T-cell (primary cell): ENCODE measurements at regions not wholly inside any gene's neighbourhood (a gene's known extent, or its start where the extent isn't known, plus 50 kb on each side); places are given as distances from the start of the nearest gene placed in this dataset.

Experiments used
- ATAC-seq, 4 experiments: fragments of 200-7000 bp in 3 of 4; fragments of 150-1000 bp in 1 of 4; cut with Tn5 transposase; replicated peaks in 1 of 4; 1 replicate in 3 of 4; 2 replicates in 1 of 4; pipeline ENCODE4 v1.10.0; 2021; ENCODE audit warnings: moderate library complexity in 3 of 4, mild to moderate bottlenecking in 2 of 4, moderate number of reproducible peaks in 1 of 4
- CTCF ChIA-PET, 2 donors: fragments of 300-600 bp; sonication (Branson Sonifier 250); formaldehyde crosslinking; loops; one replicate each; lab custom pipeline; 2022; ENCODE audit warnings: antibody characterized with exemption in 2 of 2; lab: Charles Lee
- POLR2A ChIA-PET, 2 donors: fragments of 300-600 bp; sonication (Branson Sonifier 250); formaldehyde crosslinking; loops; one replicate each; lab custom pipeline; 2022; ENCODE audit warnings: antibody characterized with exemption in 2 of 2; lab: Charles Lee
- DNase-seq, 35 experiments: peaks; one replicate each; pipeline versions ENCODE4 v3.0.0 to v3.0.0-alpha.2; 2013 to 2023
- H3K27ac ChIP-seq: one replicate; pipeline ENCODE4 v1.5.1; 2013; ENCODE audit warnings: low read length
- H3K27me3 ChIP-seq, 2 experiments: replicated peaks in 1 of 2; 1 replicate in 1 of 2; 2 replicates in 1 of 2; pipeline versions ENCODE4 v1.6.1 to v1.7.0; 2013; ENCODE audit warnings: low read length in 1 of 2, mixed read lengths in 1 of 2; ENCODE audit not compliant: control insufficient read depth in 2 of 2, insufficient read depth in 2 of 2; ENCODE audit errors: extremely low read depth in 1 of 2
- H3K36me3 ChIP-seq, 2 donors: 1 replicate in 1 of 2; 2 replicates in 1 of 2; pipeline versions ENCODE4 v1.6.1 to v1.7.0; 2013; ENCODE audit warnings: low read length in 1 of 2; ENCODE audit not compliant: control insufficient read depth in 2 of 2, insufficient read depth in 1 of 2; ENCODE audit errors: extremely low read depth in 1 of 2
- H3K4me1 ChIP-seq, 2 experiments: 1 replicate in 1 of 2; 2 replicates in 1 of 2; pipeline versions ENCODE4 v1.6.1 to v1.7.0; 2013; ENCODE audit warnings: low read length in 2 of 2, mixed read lengths in 1 of 2; ENCODE audit not compliant: insufficient read depth in 2 of 2, control insufficient read depth in 1 of 2; ENCODE audit errors: extremely low read depth in 1 of 2
- H3K4me3 ChIP-seq, 2 donors: 1 replicate in 1 of 2; 2 replicates in 1 of 2; pipeline versions ENCODE4 v1.5.1 to v1.7.0; 2013; ENCODE audit warnings: mild to moderate bottlenecking in 2 of 2, low read length in 1 of 2, moderate library complexity in 1 of 2; ENCODE audit not compliant: control insufficient read depth in 1 of 2; ENCODE audit errors: extremely low read depth in 1 of 2
- H3K9me3 ChIP-seq: 2 replicates; pipeline ENCODE4 v1.7.0; 2013
- H3K27ac Mint-ChIP-seq, 2 donors: one replicate each; pipeline ENCODE4 v1.8.0; 2020 to 2021; ENCODE audit warnings: mild to moderate bottlenecking in 2 of 2, mixed read lengths in 2 of 2
- H3K27me3 Mint-ChIP-seq, 2 donors: one replicate each; pipeline ENCODE4 v1.8.0; 2021 to 2022; ENCODE audit warnings: mixed read lengths in 2 of 2
- H3K36me3 Mint-ChIP-seq: one replicate; pipeline ENCODE4 v1.8.0; 2021; ENCODE audit warnings: mixed read lengths
- H3K4me1 Mint-ChIP-seq, 3 donors: one replicate each; pipeline ENCODE4 v1.8.0; 2020 to 2022; ENCODE audit warnings: mixed read lengths in 3 of 3, mild to moderate bottlenecking in 1 of 3
- H3K4me3 Mint-ChIP-seq, 3 donors: one replicate each; pipeline ENCODE4 v1.8.0; 2020 to 2022; ENCODE audit warnings: mild to moderate bottlenecking in 3 of 3, mixed read lengths in 3 of 3, moderate library complexity in 3 of 3
- H3K9me3 Mint-ChIP-seq, 3 donors: one replicate each; pipeline ENCODE4 v1.8.0; 2020 to 2022; ENCODE audit warnings: mixed read lengths in 3 of 3
- WGBS: methylation state at CpG from one replicate; pipeline ENCODE4 v1.1.5; 2013; ENCODE audit warnings: missing lambda C conversion rate; ENCODE audit not compliant: insufficient coverage; 5-methylcytosine and 5-hydroxymethylcytosine counted together

- no peaks in the 10 kb centered on the region for H3K9me3 ChIP-seq
- POLR2A ChIA-PET, result interaction anchor here in 1 of 2 donors (0.6 to 1.1 kb wide), 2 partner anchors 10 to 622 kb away, joined by 3 read pairs; no protein-coding TSS in a partner anchor
- no peaks in the 10 kb centered on the region for H3K36me3 Mint-ChIP-seq
- no peaks in the 10 kb centered on the region for H3K4me1 Mint-ChIP-seq
- no peak overlapping the region for H3K4me3 ChIP-seq
- no peaks in the 10 kb centered on the region for H3K9me3 Mint-ChIP-seq
- H3K27me3 Mint-ChIP-seq, result peaks cover 0 to 9% of the 10 kb centered on the region in 2 donors
- CTCF ChIA-PET, result interaction anchor here (0.6 to 0.8 kb wide), 2 partner anchors 21 to 434 kb away, joined by 3 to 4 read pairs; no protein-coding TSS in a partner anchor
- no peak overlapping the region for H3K4me3 Mint-ChIP-seq
- H3K4me1 ChIP-seq, result no peaks in the 10 kb centered on the region
- no peaks in the 10 kb centered on the region for H3K36me3 ChIP-seq
- H3K27ac Mint-ChIP-seq, result no peak overlapping the region
- no peaks in the 10 kb centered on the region for H3K27me3 ChIP-seq
- no peak overlapping the region for H3K27ac ChIP-seq
- DNase-seq, result no peak
- ATAC-seq, result no peak
Measured at GRCh38 chr5:67680099-67680498, 483.5 kb upstream of the CD180 start.

- H3K4me1 ChIP-seq, result no peaks in the 10 kb centered on the region
- DNase-seq (no peak), ATAC-seq (no peak)
- no peak overlapping the region for H3K4me3 Mint-ChIP-seq
- no peaks in the 10 kb centered on the region for H3K9me3 ChIP-seq
- H3K27me3 Mint-ChIP-seq, result peaks cover 0 to 5% of the 10 kb centered on the region in 2 donors
- no peak overlapping the region for H3K4me3 ChIP-seq
- H3K27ac Mint-ChIP-seq, result no peak overlapping the region
- H3K27me3 ChIP-seq, result no peaks in the 10 kb centered on the region
- H3K9me3 Mint-ChIP-seq, result no peaks in the 10 kb centered on the region
- no peaks in the 10 kb centered on the region for H3K4me1 Mint-ChIP-seq
- no peaks in the 10 kb centered on the region for H3K36me3 ChIP-seq
- no CpG with 5 or more reads among the region's 7 CpGs for WGBS
- ChIA-PET POLR2A (interaction anchor here in 1 of 2 donors (1.1 kb wide), 1 partner anchor 622 kb away, joined by 3 read pairs; no protein-coding TSS in a partner anchor), CTCF (no interaction called here)
- no peaks in the 10 kb centered on the region for H3K36me3 Mint-ChIP-seq
- H3K27ac ChIP-seq, result no peak overlapping the region
Measured at GRCh38 chr5:67679184-67679841, 482.7 kb upstream of the CD180 start.

GRCh38 chr5:67678594-67678993 lies 482.0 kb upstream of the CD180 start:
- POLR2A ChIA-PET, result no interaction called here
- H3K4me1 ChIP-seq, result no peaks in the 10 kb centered on the region

GRCh38 chr5:67677422-67677970 lies 480.9 kb upstream of the CD180 start:
- Mint-ChIP-seq H3K4me1 (no peaks in the 10 kb centered on the region), H3K4me3 (no peak overlapping the region), H3K27me3 (no peaks in the 10 kb centered on the region), H3K27ac (no peak overlapping the region), H3K36me3 (no peaks in the 10 kb centered on the region), H3K9me3 (no peaks in the 10 kb centered on the region)
- Histone ChIP-seq H3K27me3 (no peaks in the 10 kb centered on the region), H3K9me3 (no peaks in the 10 kb centered on the region), H3K36me3 (no peaks in the 10 kb centered on the region), H3K4me3 (no peak overlapping the region), H3K27ac (no peak overlapping the region), H3K4me1 (no peaks in the 10 kb centered on the region)
- ChIA-PET POLR2A (interaction anchor here in 1 of 2 donors (0.6 kb wide), 1 partner anchor 1161 kb away, joined by 3 read pairs; no protein-coding TSS in a partner anchor), CTCF (interaction anchor here in 1 of 2 donors (0.6 kb wide), 1 partner anchor 626 kb away, joined by 4 read pairs; no protein-coding TSS in a partner anchor)
- ATAC-seq, result no peak
- WGBS, result 100% methylated on average over 2 of the region's 2 CpGs
- no peak for DNase-seq

More at GRCh38 chr5:67678594-67678993, 482.0 kb upstream of the CD180 start:
- Mint-ChIP-seq H3K4me1 (no peaks in the 10 kb centered on the region), H3K4me3 (no peak overlapping the region), H3K36me3 (no peaks in the 10 kb centered on the region), H3K9me3 (no peaks in the 10 kb centered on the region), H3K27ac (no peak overlapping the region), H3K27me3 (peaks cover 0 to 5% of the 10 kb centered on the region in 2 donors)
- ATAC-seq (no peak), DNase-seq (no peak)
- Histone ChIP-seq H3K4me3 (no peak overlapping the region), H3K27me3 (no peaks in the 10 kb centered on the region), H3K9me3 (no peaks in the 10 kb centered on the region), H3K36me3 (no peaks in the 10 kb centered on the region), H3K27ac (no peak overlapping the region)
- WGBS, result 89% methylated on average over 1 of the region's 3 CpGs
- CTCF ChIA-PET, result interaction anchor here in 1 of 2 donors (0.6 kb wide), 1 partner anchor 41 kb away, joined by 6 read pairs; no protein-coding TSS in a partner anchor

GRCh38 chr5:67676863-67677262 lies 480.3 kb upstream of the CD180 start:
- H3K4me1 ChIP-seq, result no peaks in the 10 kb centered on the region
- no CpG with 5 or more reads among the region's 2 CpGs for WGBS
- Mint-ChIP-seq H3K36me3 (no peaks in the 10 kb centered on the region), H3K27ac (no peak overlapping the region), H3K27me3 (no peaks in the 10 kb centered on the region), H3K4me3 (no peak overlapping the region), H3K4me1 (no peaks in the 10 kb centered on the region), H3K9me3 (no peaks in the 10 kb centered on the region)
- ATAC-seq (no peak), DNase-seq (no peak)
- no peaks in the 10 kb centered on the region for H3K36me3 ChIP-seq
- no peak overlapping the region for H3K4me3 ChIP-seq
- no peaks in the 10 kb centered on the region for H3K27me3 ChIP-seq
- no peak overlapping the region for H3K27ac ChIP-seq
- no peaks in the 10 kb centered on the region for H3K9me3 ChIP-seq
- ChIA-PET CTCF (interaction anchor here in 1 of 2 donors (0.6 kb wide), 1 partner anchor 626 kb away, joined by 4 read pairs; no protein-coding TSS in a partner anchor), POLR2A (interaction anchor here in 1 of 2 donors (0.6 kb wide), 1 partner anchor 1161 kb away, joined by 3 read pairs; no protein-coding TSS in a partner anchor)

- Mint-ChIP-seq H3K4me3 (no peak overlapping the region), H3K36me3 (no peaks in the 10 kb centered on the region), H3K9me3 (no peaks in the 10 kb centered on the region), H3K27me3 (no peaks in the 10 kb centered on the region), H3K4me1 (no peaks in the 10 kb centered on the region), H3K27ac (no peak overlapping the region)
- Histone ChIP-seq H3K27ac (no peak overlapping the region), H3K36me3 (no peaks in the 10 kb centered on the region), H3K9me3 (no peaks in the 10 kb centered on the region), H3K4me1 (no peaks in the 10 kb centered on the region), H3K4me3 (no peak overlapping the region), H3K27me3 (no peaks in the 10 kb centered on the region)
- DNase-seq, result no peak
- ChIA-PET CTCF (interaction anchor here in 1 of 2 donors (0.7 kb wide), 1 partner anchor 549 kb away, joined by 3 read pairs; no protein-coding TSS in a partner anchor), POLR2A (no interaction called here)
- no peak for ATAC-seq
Measured at GRCh38 chr5:67674159-67674655, 477.6 kb upstream of the CD180 start.
